Heart left ventricle (tissue), 16 donors: ENCODE measurements at regions not wholly inside any gene's neighbourhood (a gene's known extent, or its start where the extent isn't known, plus 50 kb on each side); places are given as distances from the start of the nearest gene placed in this dataset.

Experiments used
- ATAC-seq, 4 donors: fragments of 200-7000 bp; cut with Tn5 transposase; one replicate each; pipeline ENCODE4 v1.9.1; 2020 to 2022; ENCODE audit warnings: moderate library complexity in 4 of 4, mild to moderate bottlenecking in 3 of 4, moderate number of reproducible peaks in 1 of 4
- DNase-seq, 5 donors: peaks; one replicate each; pipeline ENCODE4 v3.0.0-alpha.2; 2020
- H3K27ac ChIP-seq, 12 donors: fragments of 200-600 bp; sonication (generic) in 4 of 12; one replicate each; pipeline versions ENCODE4 v1.5.0 to v1.8.0; 2016 to 2022; ENCODE audit warnings: mild to moderate bottlenecking in 2 of 12
- H3K27me3 ChIP-seq, 9 donors: fragments of 200-600 bp; sonication (generic) in 2 of 9; one replicate each; pipeline versions ENCODE4 v1.5.1 to v1.8.0; 2016 to 2022; ENCODE audit warnings: mild to moderate bottlenecking in 3 of 9
- H3K36me3 ChIP-seq, 9 donors: fragments of 200-600 bp; sonication (generic) in 2 of 9; one replicate each; pipeline versions ENCODE4 v1.5.0 to v1.8.0; 2018 to 2022; ENCODE audit warnings: mild to moderate bottlenecking in 2 of 9
- H3K4me1 ChIP-seq, 12 donors: fragments of 200-600 bp; sonication (generic) in 4 of 12; one replicate each; pipeline versions ENCODE4 v1.5.0 to v1.8.0; 2016 to 2022; ENCODE audit warnings: mild to moderate bottlenecking in 3 of 12
- H3K4me3 ChIP-seq, 12 donors: fragments of 200-600 bp; sonication (generic) in 4 of 12; one replicate each; pipeline versions ENCODE4 v1.5.0 to v1.8.0; 2017 to 2022; ENCODE audit warnings: mild to moderate bottlenecking in 9 of 12, moderate library complexity in 4 of 12
- H3K9me3 ChIP-seq, 12 donors: fragments of 200-600 bp; sonication (generic) in 4 of 12; one replicate each; pipeline versions ENCODE4 v1.5.0 to v1.8.0; 2016 to 2022; ENCODE audit warnings: mild to moderate bottlenecking in 1 of 12
- CTCF ChIP-seq, 12 donors: fragments of 200-600 bp; sonication (generic) in 4 of 12; IDR thresholded peaks; one replicate each; pipeline versions ENCODE4 v1.5.0 to v1.8.0; 2018 to 2022; ENCODE audit warnings: antibody characterized with exemption in 12 of 12, mild to moderate bottlenecking in 5 of 12
- POLR2A ChIP-seq, 2 donors: fragments of 450-650 bp; IDR thresholded peaks; one replicate each; pipeline ENCODE4 v1.6.1; 2017; ENCODE audit warnings: antibody characterized with exemption in 2 of 2, mild to moderate bottlenecking in 2 of 2, moderate library complexity in 2 of 2
- WGBS, 4 donors: extraction: QIAGEN DNeasy Blood & Tissue Kit in 2 of 4; methylation state at CpG; one replicate each; pipeline versions ENCODE4 v1.1.5 to v1.1.7; 2013 to 2018; 5-methylcytosine and 5-hydroxymethylcytosine counted together
- intact Hi-C, 10 donors: fragments of 100-400 bp; cut with DNase I; formaldehyde crosslinking; loops; one replicate each; pipeline versions ENCODE4 v1.11.1 to v1.14.2; 2022
- donor health status: ischemic (EF 13 %, LVEDD 7.1; RV severe dilation, severe dysfunction).
- donor health status: healthy with polysubstance abuse.
- donor health status: DM: no; HTN: yes; CAD: no.
- donor health status: DM: no; HTN: no; CAD: no.
- donor health status: ischemic (EF 25% LVEDD 6.9; RV normal size, moderate dysfunction).
- donor health status: ischemic (EF 25% LVEDD 5.7; RV mildly dilated, moderate dysfunction).
- donor health status: healthy.
- donor health status: DM: yes; HTN: yes; CAD: no.
- donor health status: ischemic (EF 35%, LVEDD 5.7; RV mildly dilated, moderate dysfunction).
- donor health status: nonischemic (EF 11% LVEDD 7.7; RV severe dilation, severe dysfunction).
- donor health status: DM: yes; HTN: yes; CAD: no.
- donor health status: PGD.
- donor health status: ischemic (EF 29% LVEDD 5.4; RV normal size, mild dysfunction).
- donor health status: nonischemic (EF 23%, LVEDD 6.1; RV moderate dilation, normal function).

GRCh38 chr6:164505425-164505824, 804.0 kb downstream of the C6orf118 start:
- H3K4me1 ChIP-seq = no peaks in the 10 kb centered on the region
- no peak overlapping the region for H3K4me3 ChIP-seq
- intact Hi-C loops = no loop called here
- peaks cover 0 to 4% (median 0%) of the 10 kb centered on the region in 12 donors for H3K9me3 ChIP-seq
- ATAC-seq (no peak), DNase-seq (no peak)
- TF ChIP-seq CTCF (IDR thresholded peaks at IDR 0.05) (no peak), POLR2A (IDR thresholded peaks at IDR 0.05) (no peak)
- 80 to 91% (median 87%) methylated on average over 4 of the region's 4 CpGs for WGBS, 4 donors
- H3K27me3 ChIP-seq = no peaks in the 10 kb centered on the region
- no peak overlapping the region for H3K27ac ChIP-seq
- H3K36me3 ChIP-seq = no peaks in the 10 kb centered on the region

GRCh38 chr6:164502833-164503232, 806.6 kb downstream of the C6orf118 start:
- peaks cover 0 to 4% (median 0%) of the 10 kb centered on the region in 12 donors for H3K9me3 ChIP-seq
- intact Hi-C loops = no loop called here
- H3K4me3 ChIP-seq = no peak overlapping the region
- TF ChIP-seq CTCF (IDR thresholded peaks at IDR 0.05) (no peak), POLR2A (IDR thresholded peaks at IDR 0.05) (no peak)
- no peak overlapping the region for H3K27ac ChIP-seq
- WGBS, 4 donors = 26 to 33% (median 31%) methylated on average over 6 of the region's 6 CpGs
- no peak for DNase-seq
- H3K27me3 ChIP-seq = no peaks in the 10 kb centered on the region
- no peaks in the 10 kb centered on the region for H3K4me1 ChIP-seq
- no peaks in the 10 kb centered on the region for H3K36me3 ChIP-seq
- ATAC-seq = no peak

DNA sequence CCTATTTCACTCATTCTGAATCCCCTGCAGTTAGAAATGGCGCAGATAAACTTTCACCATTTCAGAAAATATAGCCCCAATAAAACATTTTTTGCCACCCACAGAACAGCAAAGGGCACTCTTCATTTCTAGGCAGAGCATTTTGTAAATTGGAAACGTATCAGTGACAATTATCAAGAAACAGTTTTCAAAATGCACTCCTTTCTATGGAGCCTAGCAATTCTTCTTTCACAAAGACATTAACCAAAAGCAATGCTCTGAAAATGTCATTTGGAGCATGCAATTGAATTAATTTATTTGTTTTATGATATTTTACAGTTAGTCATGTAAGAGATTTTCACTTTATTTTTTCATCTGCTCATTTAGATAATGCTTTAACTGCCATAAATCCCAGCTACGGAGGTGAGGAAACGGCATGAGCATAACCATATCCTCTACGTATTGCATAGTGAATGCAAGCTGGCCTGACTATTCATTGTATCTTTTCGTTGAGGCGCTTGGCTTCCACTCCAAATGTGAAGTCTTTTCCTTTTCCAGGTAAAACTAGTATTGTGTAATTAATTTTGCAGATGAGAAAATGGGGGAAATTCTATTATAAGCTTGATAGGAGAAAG, 813.4 kb downstream of the C6orf118 start:
- DNase-seq = no peak
- no peaks in the 10 kb centered on the region for H3K9me3 ChIP-seq
- H3K27ac ChIP-seq = no peak overlapping the region
- H3K4me1 ChIP-seq = no peaks in the 10 kb centered on the region
- intact Hi-C loops = no loop called here
- H3K4me3 ChIP-seq = no peak overlapping the region
- no peak for TF ChIP-seq CTCF (IDR thresholded peaks at IDR 0.05)
- TF ChIP-seq POLR2A (IDR thresholded peaks at IDR 0.05) = no peak
- WGBS, 4 donors = 86 to 91% (median 91%) methylated on average over 7 of the region's 7 CpGs
- no peaks in the 10 kb centered on the region for H3K27me3 ChIP-seq
- no peaks in the 10 kb centered on the region for H3K36me3 ChIP-seq
- ATAC-seq = no peak

- intact Hi-C loops = no loop called here
- DNase-seq (no peak), ATAC-seq (no peak)
- Histone ChIP-seq H3K4me1 (no peaks in the 10 kb centered on the region), H3K4me3 (no peak overlapping the region), H3K27ac (no peak overlapping the region), H3K36me3 (no peaks in the 10 kb centered on the region), H3K9me3 (peaks cover 0 to 10% (median 4%) of the 10 kb centered on the region in 12 donors), H3K27me3 (no peaks in the 10 kb centered on the region)
- 20 to 34% (median 25%) methylated on average over 2 of the region's 2 CpGs for WGBS, 4 donors
- TF ChIP-seq POLR2A (IDR thresholded peaks at IDR 0.05) = no peak
- TF ChIP-seq CTCF (IDR thresholded peaks at IDR 0.05) = no peak
Observed at GRCh38 chr6:164478426-164478825, 831.0 kb downstream of the C6orf118 start.
